GM23338 (cell line): ENCODE measurements at regions not wholly inside any gene's neighbourhood (a gene's known extent, or its start where the extent isn't known, plus 50 kb on each side); places are given as distances from the start of the nearest gene placed in this dataset.

ENCODE experiments used
- CREB1 ChIP-seq: fragments of 250-450 bp; sonication (Bioruptor Pico); IDR thresholded peaks from 2 replicates; pipeline ENCODE4 v1.5.0; 2020; ENCODE audit warnings: low read depth, mild to moderate bottlenecking, moderate library complexity
- EZH2 ChIP-seq: fragments of 200-600 bp; sonication (generic); IDR thresholded peaks from one replicate; pipeline ENCODE4 v1.8.0; 2017; ENCODE audit warnings: antibody characterized with exemption, mild to moderate bottlenecking, low read depth; ENCODE audit not compliant: unreplicated experiment
- EZH2phosphoT487 ChIP-seq: fragments of 200-600 bp; sonication (generic); IDR thresholded peaks from one replicate; pipeline ENCODE4 v1.8.1; 2018; ENCODE audit warnings: antibody characterized with exemption; ENCODE audit not compliant: unreplicated experiment
- JUNB ChIP-seq: IDR thresholded peaks from one replicate; pipeline ENCODE4 v1.6.1; 2016; ENCODE audit warnings: antibody characterized with exemption; ENCODE audit not compliant: unreplicated experiment
- NANOG ChIP-seq: IDR thresholded peaks from 2 replicates; pipeline ENCODE4 v1.6.1; 2016; ENCODE audit warnings: antibody characterized with exemption, borderline replicate concordance
- POLR2AphosphoS5 ChIP-seq: IDR thresholded peaks from 2 replicates; pipeline ENCODE4 v1.6.1; 2016; ENCODE audit warnings: antibody characterized with exemption, low read depth
- REST ChIP-seq: IDR thresholded peaks from one replicate; pipeline ENCODE4 v1.6.1; 2018; ENCODE audit warnings: antibody characterized with exemption; ENCODE audit not compliant: unreplicated experiment
- STAT1 ChIP-seq: IDR thresholded peaks from one replicate; pipeline ENCODE4 v1.6.1; 2016; ENCODE audit warnings: antibody characterized with exemption; ENCODE audit not compliant: unreplicated experiment
- ZNF331 ChIP-seq: fragments of 250-450 bp; sonication (Bioruptor Pico); IDR thresholded peaks from 2 replicates; pipeline ENCODE4 v1.5.0; 2020; ENCODE audit warnings: low read depth, mild to moderate bottlenecking, moderate library complexity
- TF ChIP-seq, protein P1 (sequence below), 2 experiments: fragments of 200-600 bp in 1 of 2; sonication (generic) in 1 of 2; conservative IDR thresholded peaks; 2 replicates each; pipeline versions ENCODE4 v1.5.1 to v1.6.1; 2016 to 2017; ENCODE audit warnings: antibody characterized with exemption in 2 of 2, low read depth in 2 of 2, mild to moderate bottlenecking in 2 of 2, moderate library complexity in 1 of 2
- TF ChIP-seq, protein P2 (sequence below): IDR thresholded peaks from 2 replicates; pipeline ENCODE4 v1.6.1; 2016; ENCODE audit warnings: antibody characterized with exemption

DNA sequence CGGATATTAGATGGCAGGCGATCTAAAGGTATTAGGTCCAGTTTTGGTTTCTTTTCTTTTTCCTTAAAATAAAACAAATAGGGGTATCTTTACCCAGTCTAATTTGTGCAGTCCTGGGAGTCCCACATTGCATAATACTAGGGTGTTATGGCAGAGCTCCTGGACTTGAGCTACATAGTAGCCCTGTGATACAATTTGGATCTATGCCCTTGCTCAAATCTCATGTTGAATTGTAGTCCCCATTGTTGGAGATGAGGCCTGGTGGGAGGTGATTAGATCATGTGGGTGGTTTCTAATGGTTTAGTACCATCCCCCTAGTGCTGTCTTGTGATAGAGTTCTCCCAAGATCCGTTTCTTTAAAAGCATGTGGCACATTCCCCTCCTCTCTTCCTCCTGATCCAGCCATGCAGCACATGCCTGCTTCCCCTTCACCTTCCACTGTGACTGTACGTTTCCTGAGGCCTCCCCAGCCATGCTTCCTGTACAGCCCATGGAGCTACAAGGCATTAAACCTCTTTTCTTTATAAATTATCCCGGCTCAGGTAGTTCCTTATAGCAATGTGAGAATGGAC is 141.9 kb downstream of the RPS24 start:
- TF ChIP-seq, protein P1, sequence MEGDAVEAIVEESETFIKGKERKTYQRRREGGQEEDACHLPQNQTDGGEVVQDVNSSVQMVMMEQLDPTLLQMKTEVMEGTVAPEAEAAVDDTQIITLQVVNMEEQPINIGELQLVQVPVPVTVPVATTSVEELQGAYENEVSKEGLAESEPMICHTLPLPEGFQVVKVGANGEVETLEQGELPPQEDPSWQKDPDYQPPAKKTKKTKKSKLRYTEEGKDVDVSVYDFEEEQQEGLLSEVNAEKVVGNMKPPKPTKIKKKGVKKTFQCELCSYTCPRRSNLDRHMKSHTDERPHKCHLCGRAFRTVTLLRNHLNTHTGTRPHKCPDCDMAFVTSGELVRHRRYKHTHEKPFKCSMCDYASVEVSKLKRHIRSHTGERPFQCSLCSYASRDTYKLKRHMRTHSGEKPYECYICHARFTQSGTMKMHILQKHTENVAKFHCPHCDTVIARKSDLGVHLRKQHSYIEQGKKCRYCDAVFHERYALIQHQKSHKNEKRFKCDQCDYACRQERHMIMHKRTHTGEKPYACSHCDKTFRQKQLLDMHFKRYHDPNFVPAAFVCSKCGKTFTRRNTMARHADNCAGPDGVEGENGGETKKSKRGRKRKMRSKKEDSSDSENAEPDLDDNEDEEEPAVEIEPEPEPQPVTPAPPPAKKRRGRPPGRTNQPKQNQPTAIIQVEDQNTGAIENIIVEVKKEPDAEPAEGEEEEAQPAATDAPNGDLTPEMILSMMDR (conservative IDR thresholded peaks at IDR 0.05; ENCODE audit: low read depth in 2 of 2): no peak
- no peak for TF ChIP-seq JUNB
- TF ChIP-seq POLR2AphosphoS5: no peak
- no peak for TF ChIP-seq ZNF331 (CRISPR knock-in tag)
- TF ChIP-seq REST: no peak
- TF ChIP-seq STAT1: no peak
- no peak for TF ChIP-seq EZH2
- TF ChIP-seq, protein P2, sequence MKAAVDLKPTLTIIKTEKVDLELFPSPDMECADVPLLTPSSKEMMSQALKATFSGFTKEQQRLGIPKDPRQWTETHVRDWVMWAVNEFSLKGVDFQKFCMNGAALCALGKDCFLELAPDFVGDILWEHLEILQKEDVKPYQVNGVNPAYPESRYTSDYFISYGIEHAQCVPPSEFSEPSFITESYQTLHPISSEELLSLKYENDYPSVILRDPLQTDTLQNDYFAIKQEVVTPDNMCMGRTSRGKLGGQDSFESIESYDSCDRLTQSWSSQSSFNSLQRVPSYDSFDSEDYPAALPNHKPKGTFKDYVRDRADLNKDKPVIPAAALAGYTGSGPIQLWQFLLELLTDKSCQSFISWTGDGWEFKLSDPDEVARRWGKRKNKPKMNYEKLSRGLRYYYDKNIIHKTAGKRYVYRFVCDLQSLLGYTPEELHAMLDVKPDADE: no peak
- no peak for TF ChIP-seq EZH2phosphoT487
- no peak for TF ChIP-seq NANOG
- no peak for TF ChIP-seq CREB1
